WTC11 (cell line): ENCODE measurements at regions not wholly inside any gene's neighbourhood (a gene's known extent, or its start where the extent isn't known, plus 50 kb on each side); places are given as distances from the start of the nearest gene placed in this dataset.

Experiments
- ATAC-seq: fragments of 200-7000 bp; cut with Tn5 transposase; 2 replicates; pipeline ENCODE4 v1.10.0; 2021; ENCODE audit warnings: mild to moderate bottlenecking, moderate library complexity
- CTCF ChIA-PET: fragments of 300-600 bp; sonication (Branson Sonifier 250); formaldehyde crosslinking; loops from one replicate; lab custom pipeline; 2021; ENCODE audit warnings: antibody characterized with exemption; lab: Charles Lee
- POLR2A ChIA-PET: fragments of 350-600 bp; sonication (Branson Sonifier 250); formaldehyde crosslinking; loops from one replicate; lab custom pipeline; 2021; ENCODE audit warnings: antibody characterized with exemption; lab: Charles Lee
- DNase-seq: peaks from one replicate; pipeline ENCODE4 v3.0.0; 2021; ENCODE audit warnings: low spot score
- H3K27ac Mint-ChIP-seq: 2 replicates; pipeline ENCODE4 v1.8.0; 2021; ENCODE audit warnings: mixed read lengths
- H3K27me3 Mint-ChIP-seq: 2 replicates; pipeline ENCODE4 v1.8.0; 2021; ENCODE audit warnings: low read depth, mild to moderate bottlenecking, moderate library complexity, mixed read lengths
- H3K36me3 Mint-ChIP-seq: 2 replicates; pipeline ENCODE4 v1.8.0; 2021; ENCODE audit warnings: mixed read lengths
- H3K4me1 Mint-ChIP-seq: 2 replicates; pipeline ENCODE4 v1.8.0; 2022; ENCODE audit warnings: mixed read lengths
- H3K4me3 Mint-ChIP-seq: 2 replicates; pipeline ENCODE4 v1.8.0; 2021; ENCODE audit warnings: mild to moderate bottlenecking, moderate library complexity, mixed read lengths
- H3K9me3 Mint-ChIP-seq: 2 replicates; pipeline ENCODE4 v1.8.0; 2021; ENCODE audit warnings: mixed read lengths
- ETV6 ChIP-seq: sonication (generic); formaldehyde crosslinking; IDR thresholded peaks from 2 replicates; pipeline ENCODE4 v1.8.1; 2022; ENCODE audit warnings: mild to moderate bottlenecking, missing genetic modification reagents
- FOXK1 ChIP-seq: sonication (generic); formaldehyde crosslinking; IDR thresholded peaks from 2 replicates; pipeline ENCODE4 v1.8.0; 2022; ENCODE audit warnings: mild to moderate bottlenecking, moderate library complexity, missing genetic modification reagents
- GABPB1 ChIP-seq: sonication (generic); formaldehyde crosslinking; IDR thresholded peaks from 2 replicates; pipeline ENCODE4 v1.8.1; 2023; ENCODE audit warnings: mild to moderate bottlenecking, missing genetic modification reagents
- GTF2I ChIP-seq: fragments of 250-450 bp; sonication (Bioruptor Pico); conservative IDR thresholded peaks from 2 replicates; pipeline ENCODE4 v1.4.0; 2021; ENCODE audit warnings: mild to moderate bottlenecking
- KAT7 ChIP-seq: sonication (generic); formaldehyde crosslinking; IDR thresholded peaks from 2 replicates; pipeline ENCODE4 v1.8.1; 2023; ENCODE audit warnings: missing genetic modification reagents, mild to moderate bottlenecking, borderline replicate concordance
- MYBL2 ChIP-seq: sonication (generic); formaldehyde crosslinking; IDR thresholded peaks from 2 replicates; pipeline ENCODE4 v1.8.1; 2023; ENCODE audit warnings: mild to moderate bottlenecking, moderate library complexity, missing genetic modification reagents
- NFE2L1 ChIP-seq: sonication (generic); formaldehyde crosslinking; IDR thresholded peaks from 2 replicates; pipeline ENCODE4 v1.8.1; 2023; ENCODE audit warnings: missing genetic modification reagents
- NFYB ChIP-seq: sonication (generic); formaldehyde crosslinking; conservative IDR thresholded peaks from 2 replicates; pipeline ENCODE4 v1.8.0; 2022; ENCODE audit warnings: low read depth, missing genetic modification reagents
- NR1H2 ChIP-seq: sonication (generic); formaldehyde crosslinking; IDR thresholded peaks from 2 replicates; pipeline ENCODE4 v1.9.0; 2021; ENCODE audit warnings: mild to moderate bottlenecking, moderate library complexity, missing genetic modification reagents
- PRRX2 ChIP-seq: fragments of 250-450 bp; sonication (Bioruptor Pico); IDR thresholded peaks from 2 replicates; pipeline ENCODE4 v1.8.0; 2021; ENCODE audit warnings: mild to moderate bottlenecking
- RELA ChIP-seq: sonication (generic); formaldehyde crosslinking; IDR thresholded peaks from 2 replicates; pipeline ENCODE4 v1.8.1; 2022; ENCODE audit warnings: missing genetic modification reagents, mild to moderate bottlenecking, borderline replicate concordance
- TCF7 ChIP-seq: sonication (generic); formaldehyde crosslinking; IDR thresholded peaks from 2 replicates; pipeline ENCODE4 v1.8.0; 2022; ENCODE audit warnings: mild to moderate bottlenecking, low read depth, missing genetic modification reagents, moderate library complexity
- ZNF219 ChIP-seq: sonication (generic); formaldehyde crosslinking; IDR thresholded peaks from 2 replicates; pipeline ENCODE4 v1.8.0; 2023; ENCODE audit warnings: missing genetic modification reagents, mild to moderate bottlenecking, borderline replicate concordance
- ZNF263 ChIP-seq: sonication (generic); formaldehyde crosslinking; IDR thresholded peaks from 2 replicates; pipeline ENCODE4 v1.8.1; 2022; ENCODE audit warnings: low read depth, mild to moderate bottlenecking, moderate library complexity, missing genetic modification reagents
- ZNF317 ChIP-seq: sonication (generic); formaldehyde crosslinking; IDR thresholded peaks from 2 replicates; pipeline ENCODE4 v1.8.1; 2023; ENCODE audit warnings: low read depth, mild to moderate bottlenecking, moderate library complexity, missing genetic modification reagents, borderline replicate concordance
- ZNF423 ChIP-seq: fragments of 250-450 bp; sonication (Bioruptor Pico); IDR thresholded peaks from 2 replicates; pipeline ENCODE4 v2.1.2; 2022; ENCODE audit warnings: mild to moderate bottlenecking, moderate library complexity
- TF ChIP-seq, protein P1 (sequence below): fragments of 250-450 bp; sonication (Bioruptor Pico); IDR thresholded peaks from 2 replicates; pipeline ENCODE4 v1.9.0; 2021; ENCODE audit warnings: mild to moderate bottlenecking
- TF ChIP-seq, protein P2 (sequence below): sonication (generic); formaldehyde crosslinking; conservative IDR thresholded peaks from 2 replicates; pipeline ENCODE4 v1.8.1; 2023; ENCODE audit warnings: mild to moderate bottlenecking, low read depth, missing genetic modification reagents, moderate library complexity
- TF ChIP-seq, protein P3 (sequence below): sonication (generic); formaldehyde crosslinking; IDR thresholded peaks from 2 replicates; pipeline ENCODE4 v1.8.1; 2023; ENCODE audit warnings: mild to moderate bottlenecking, missing genetic modification reagents, moderate library complexity
- TF ChIP-seq, protein P4 (sequence below): fragments of 200-600 bp; IDR thresholded peaks from 2 replicates; pipeline ENCODE4 v1.8.0; 2022; ENCODE audit warnings: antibody characterized with exemption
- TF ChIP-seq, protein P5 (sequence below): fragments of 250-450 bp; sonication (Bioruptor Pico); IDR thresholded peaks from 2 replicates; pipeline ENCODE4 v1.9.0; 2021; ENCODE audit warnings: mild to moderate bottlenecking, borderline replicate concordance
- TF ChIP-seq, protein P6 (sequence below): sonication (generic); formaldehyde crosslinking; IDR thresholded peaks from 2 replicates; pipeline ENCODE4 v1.8.1; 2022; ENCODE audit warnings: mild to moderate bottlenecking, missing genetic modification reagents, moderate library complexity, borderline replicate concordance

DNA sequence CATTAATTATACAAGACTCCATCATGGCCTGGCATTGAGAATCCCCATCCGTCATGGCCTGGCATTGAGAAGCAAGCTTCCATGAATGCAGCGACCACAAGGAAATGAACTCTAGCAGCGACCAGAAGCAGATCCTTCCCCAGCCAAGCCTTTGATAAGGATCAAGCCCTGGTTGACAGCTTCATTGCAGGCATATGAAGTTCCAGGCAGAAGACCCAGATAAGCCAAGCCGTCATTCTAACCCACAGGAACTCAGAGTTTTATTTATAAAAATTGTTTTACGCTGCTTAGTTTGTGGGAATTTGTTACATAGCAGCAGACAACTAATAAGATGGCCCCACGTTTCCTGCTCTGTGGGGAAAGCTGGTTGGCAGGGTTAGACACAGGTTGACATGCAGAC is 642.3 kb downstream of the GATA3 start:
- POLR2A ChIA-PET = no interaction called here

DNA sequence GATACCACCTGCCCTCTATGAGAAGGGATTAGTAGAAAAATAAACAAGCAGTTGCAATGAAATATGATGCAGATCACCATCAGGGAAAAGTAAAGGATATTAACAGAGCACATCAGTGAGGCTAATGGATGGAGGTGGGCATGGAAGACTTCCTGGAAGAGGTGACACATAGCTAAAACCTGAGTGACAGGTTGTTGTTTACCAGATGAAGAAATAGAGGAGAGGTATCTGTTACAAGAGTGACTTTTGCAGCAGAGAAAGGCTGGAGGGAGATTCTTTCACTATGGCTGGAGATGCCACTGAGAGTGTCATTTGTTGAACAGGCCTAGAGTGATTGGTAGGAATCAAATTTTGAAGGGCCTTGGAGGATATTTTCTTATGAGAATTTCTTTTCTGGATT is 646.2 kb downstream of the GATA3 start:
- DNase-seq (no peak), ATAC-seq (no peak)
- Mint-ChIP-seq H3K27ac (no peak overlapping the region), H3K4me3 (no peak overlapping the region), H3K36me3 (no peaks in the 10 kb centered on the region), H3K9me3 (peaks cover 7% of the 10 kb centered on the region), H3K27me3 (peaks cover 4% of the 10 kb centered on the region), H3K4me1 (peaks cover 16% of the 10 kb centered on the region)
- ChIA-PET POLR2A (no interaction called here), CTCF (no interaction called here)
- TF ChIP-seq, protein P1, sequence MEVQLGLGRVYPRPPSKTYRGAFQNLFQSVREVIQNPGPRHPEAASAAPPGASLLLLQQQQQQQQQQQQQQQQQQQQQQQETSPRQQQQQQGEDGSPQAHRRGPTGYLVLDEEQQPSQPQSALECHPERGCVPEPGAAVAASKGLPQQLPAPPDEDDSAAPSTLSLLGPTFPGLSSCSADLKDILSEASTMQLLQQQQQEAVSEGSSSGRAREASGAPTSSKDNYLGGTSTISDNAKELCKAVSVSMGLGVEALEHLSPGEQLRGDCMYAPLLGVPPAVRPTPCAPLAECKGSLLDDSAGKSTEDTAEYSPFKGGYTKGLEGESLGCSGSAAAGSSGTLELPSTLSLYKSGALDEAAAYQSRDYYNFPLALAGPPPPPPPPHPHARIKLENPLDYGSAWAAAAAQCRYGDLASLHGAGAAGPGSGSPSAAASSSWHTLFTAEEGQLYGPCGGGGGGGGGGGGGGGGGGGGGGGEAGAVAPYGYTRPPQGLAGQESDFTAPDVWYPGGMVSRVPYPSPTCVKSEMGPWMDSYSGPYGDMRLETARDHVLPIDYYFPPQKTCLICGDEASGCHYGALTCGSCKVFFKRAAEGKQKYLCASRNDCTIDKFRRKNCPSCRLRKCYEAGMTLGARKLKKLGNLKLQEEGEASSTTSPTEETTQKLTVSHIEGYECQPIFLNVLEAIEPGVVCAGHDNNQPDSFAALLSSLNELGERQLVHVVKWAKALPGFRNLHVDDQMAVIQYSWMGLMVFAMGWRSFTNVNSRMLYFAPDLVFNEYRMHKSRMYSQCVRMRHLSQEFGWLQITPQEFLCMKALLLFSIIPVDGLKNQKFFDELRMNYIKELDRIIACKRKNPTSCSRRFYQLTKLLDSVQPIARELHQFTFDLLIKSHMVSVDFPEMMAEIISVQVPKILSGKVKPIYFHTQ (CRISPR knock-in tag) = no peak
- no peak for TF ChIP-seq PRRX2 (CRISPR knock-in tag)
- no peak for TF ChIP-seq KAT7 (CRISPR knock-in tag)
- TF ChIP-seq RELA = no peak
- TF ChIP-seq ZNF317 (CRISPR knock-in tag) = no peak
- TF ChIP-seq, protein P2, sequence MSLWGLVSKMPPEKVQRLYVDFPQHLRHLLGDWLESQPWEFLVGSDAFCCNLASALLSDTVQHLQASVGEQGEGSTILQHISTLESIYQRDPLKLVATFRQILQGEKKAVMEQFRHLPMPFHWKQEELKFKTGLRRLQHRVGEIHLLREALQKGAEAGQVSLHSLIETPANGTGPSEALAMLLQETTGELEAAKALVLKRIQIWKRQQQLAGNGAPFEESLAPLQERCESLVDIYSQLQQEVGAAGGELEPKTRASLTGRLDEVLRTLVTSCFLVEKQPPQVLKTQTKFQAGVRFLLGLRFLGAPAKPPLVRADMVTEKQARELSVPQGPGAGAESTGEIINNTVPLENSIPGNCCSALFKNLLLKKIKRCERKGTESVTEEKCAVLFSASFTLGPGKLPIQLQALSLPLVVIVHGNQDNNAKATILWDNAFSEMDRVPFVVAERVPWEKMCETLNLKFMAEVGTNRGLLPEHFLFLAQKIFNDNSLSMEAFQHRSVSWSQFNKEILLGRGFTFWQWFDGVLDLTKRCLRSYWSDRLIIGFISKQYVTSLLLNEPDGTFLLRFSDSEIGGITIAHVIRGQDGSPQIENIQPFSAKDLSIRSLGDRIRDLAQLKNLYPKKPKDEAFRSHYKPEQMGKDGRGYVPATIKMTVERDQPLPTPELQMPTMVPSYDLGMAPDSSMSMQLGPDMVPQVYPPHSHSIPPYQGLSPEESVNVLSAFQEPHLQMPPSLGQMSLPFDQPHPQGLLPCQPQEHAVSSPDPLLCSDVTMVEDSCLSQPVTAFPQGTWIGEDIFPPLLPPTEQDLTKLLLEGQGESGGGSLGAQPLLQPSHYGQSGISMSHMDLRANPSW (CRISPR knock-in tag) = no peak
- TF ChIP-seq GABPB1 (CRISPR knock-in tag) = no peak
- no peak for TF ChIP-seq NFE2L1 (CRISPR knock-in tag)
- TF ChIP-seq FOXK1 = no peak
- TF ChIP-seq NFYB = no peak
- TF ChIP-seq, protein P3, sequence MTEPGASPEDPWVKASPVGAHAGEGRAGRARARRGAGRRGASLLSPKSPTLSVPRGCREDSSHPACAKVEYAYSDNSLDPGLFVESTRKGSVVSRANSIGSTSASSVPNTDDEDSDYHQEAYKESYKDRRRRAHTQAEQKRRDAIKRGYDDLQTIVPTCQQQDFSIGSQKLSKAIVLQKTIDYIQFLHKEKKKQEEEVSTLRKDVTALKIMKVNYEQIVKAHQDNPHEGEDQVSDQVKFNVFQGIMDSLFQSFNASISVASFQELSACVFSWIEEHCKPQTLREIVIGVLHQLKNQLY (CRISPR knock-in tag) = no peak
- TF ChIP-seq MYBL2 (CRISPR knock-in tag) = no peak
- TF ChIP-seq NR1H2 (CRISPR knock-in tag) = no peak
- TF ChIP-seq, protein P4, sequence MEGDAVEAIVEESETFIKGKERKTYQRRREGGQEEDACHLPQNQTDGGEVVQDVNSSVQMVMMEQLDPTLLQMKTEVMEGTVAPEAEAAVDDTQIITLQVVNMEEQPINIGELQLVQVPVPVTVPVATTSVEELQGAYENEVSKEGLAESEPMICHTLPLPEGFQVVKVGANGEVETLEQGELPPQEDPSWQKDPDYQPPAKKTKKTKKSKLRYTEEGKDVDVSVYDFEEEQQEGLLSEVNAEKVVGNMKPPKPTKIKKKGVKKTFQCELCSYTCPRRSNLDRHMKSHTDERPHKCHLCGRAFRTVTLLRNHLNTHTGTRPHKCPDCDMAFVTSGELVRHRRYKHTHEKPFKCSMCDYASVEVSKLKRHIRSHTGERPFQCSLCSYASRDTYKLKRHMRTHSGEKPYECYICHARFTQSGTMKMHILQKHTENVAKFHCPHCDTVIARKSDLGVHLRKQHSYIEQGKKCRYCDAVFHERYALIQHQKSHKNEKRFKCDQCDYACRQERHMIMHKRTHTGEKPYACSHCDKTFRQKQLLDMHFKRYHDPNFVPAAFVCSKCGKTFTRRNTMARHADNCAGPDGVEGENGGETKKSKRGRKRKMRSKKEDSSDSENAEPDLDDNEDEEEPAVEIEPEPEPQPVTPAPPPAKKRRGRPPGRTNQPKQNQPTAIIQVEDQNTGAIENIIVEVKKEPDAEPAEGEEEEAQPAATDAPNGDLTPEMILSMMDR = no peak
- TF ChIP-seq, protein P5, sequence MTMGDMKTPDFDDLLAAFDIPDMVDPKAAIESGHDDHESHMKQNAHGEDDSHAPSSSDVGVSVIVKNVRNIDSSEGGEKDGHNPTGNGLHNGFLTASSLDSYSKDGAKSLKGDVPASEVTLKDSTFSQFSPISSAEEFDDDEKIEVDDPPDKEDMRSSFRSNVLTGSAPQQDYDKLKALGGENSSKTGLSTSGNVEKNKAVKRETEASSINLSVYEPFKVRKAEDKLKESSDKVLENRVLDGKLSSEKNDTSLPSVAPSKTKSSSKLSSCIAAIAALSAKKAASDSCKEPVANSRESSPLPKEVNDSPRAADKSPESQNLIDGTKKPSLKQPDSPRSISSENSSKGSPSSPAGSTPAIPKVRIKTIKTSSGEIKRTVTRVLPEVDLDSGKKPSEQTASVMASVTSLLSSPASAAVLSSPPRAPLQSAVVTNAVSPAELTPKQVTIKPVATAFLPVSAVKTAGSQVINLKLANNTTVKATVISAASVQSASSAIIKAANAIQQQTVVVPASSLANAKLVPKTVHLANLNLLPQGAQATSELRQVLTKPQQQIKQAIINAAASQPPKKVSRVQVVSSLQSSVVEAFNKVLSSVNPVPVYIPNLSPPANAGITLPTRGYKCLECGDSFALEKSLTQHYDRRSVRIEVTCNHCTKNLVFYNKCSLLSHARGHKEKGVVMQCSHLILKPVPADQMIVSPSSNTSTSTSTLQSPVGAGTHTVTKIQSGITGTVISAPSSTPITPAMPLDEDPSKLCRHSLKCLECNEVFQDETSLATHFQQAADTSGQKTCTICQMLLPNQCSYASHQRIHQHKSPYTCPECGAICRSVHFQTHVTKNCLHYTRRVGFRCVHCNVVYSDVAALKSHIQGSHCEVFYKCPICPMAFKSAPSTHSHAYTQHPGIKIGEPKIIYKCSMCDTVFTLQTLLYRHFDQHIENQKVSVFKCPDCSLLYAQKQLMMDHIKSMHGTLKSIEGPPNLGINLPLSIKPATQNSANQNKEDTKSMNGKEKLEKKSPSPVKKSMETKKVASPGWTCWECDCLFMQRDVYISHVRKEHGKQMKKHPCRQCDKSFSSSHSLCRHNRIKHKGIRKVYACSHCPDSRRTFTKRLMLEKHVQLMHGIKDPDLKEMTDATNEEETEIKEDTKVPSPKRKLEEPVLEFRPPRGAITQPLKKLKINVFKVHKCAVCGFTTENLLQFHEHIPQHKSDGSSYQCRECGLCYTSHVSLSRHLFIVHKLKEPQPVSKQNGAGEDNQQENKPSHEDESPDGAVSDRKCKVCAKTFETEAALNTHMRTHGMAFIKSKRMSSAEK (CRISPR knock-in tag) = no peak
- no peak for TF ChIP-seq ZNF219 (CRISPR knock-in tag)

More for the DNA sequence above, 642.3 kb downstream of the GATA3 start:
- DNase-seq = no peak
- TF ChIP-seq ZNF423 (CRISPR knock-in tag) (no peak), ZNF263 (no peak), RELA (no peak), GTF2I (CRISPR knock-in tag) (no peak), TCF7 (CRISPR knock-in tag) (no peak), GABPB1 (CRISPR knock-in tag) (no peak), ETV6 (CRISPR knock-in tag) (no peak)
- TF ChIP-seq, protein P6, sequence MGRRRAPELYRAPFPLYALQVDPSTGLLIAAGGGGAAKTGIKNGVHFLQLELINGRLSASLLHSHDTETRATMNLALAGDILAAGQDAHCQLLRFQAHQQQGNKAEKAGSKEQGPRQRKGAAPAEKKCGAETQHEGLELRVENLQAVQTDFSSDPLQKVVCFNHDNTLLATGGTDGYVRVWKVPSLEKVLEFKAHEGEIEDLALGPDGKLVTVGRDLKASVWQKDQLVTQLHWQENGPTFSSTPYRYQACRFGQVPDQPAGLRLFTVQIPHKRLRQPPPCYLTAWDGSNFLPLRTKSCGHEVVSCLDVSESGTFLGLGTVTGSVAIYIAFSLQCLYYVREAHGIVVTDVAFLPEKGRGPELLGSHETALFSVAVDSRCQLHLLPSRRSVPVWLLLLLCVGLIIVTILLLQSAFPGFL (CRISPR knock-in tag) = no peak
- H3K4me1 Mint-ChIP-seq = peaks cover 3% of the 10 kb centered on the region
- CTCF ChIA-PET = no interaction called here
- no peaks in the 10 kb centered on the region for H3K36me3 Mint-ChIP-seq
- H3K9me3 Mint-ChIP-seq = peaks cover 11% of the 10 kb centered on the region
- ATAC-seq = no peak
- H3K27me3 Mint-ChIP-seq = peaks cover 4% of the 10 kb centered on the region
- no peak overlapping the region for H3K4me3 Mint-ChIP-seq
- no peak overlapping the region for H3K27ac Mint-ChIP-seq
